HepG2 (cell line): ENCODE measurements at regions not wholly inside any gene's neighbourhood (a gene's known extent, or its start where the extent isn't known, plus 50 kb on each side); places are given as distances from the start of the nearest gene placed in this dataset.

ENCODE experiments used
- ATAC-seq: fragments of 200-7000 bp; cut with Tn5 transposase; 3 replicates; pipeline ENCODE4 v1.9.1; 2020; ENCODE audit warnings: mild to moderate bottlenecking, moderate library complexity
- BruUV-seq: library from RNA; stranded (reverse); fragments of 400-500 nt; replicated peaks from 2 replicates; lab custom pipeline; 2021; lab: Mats Ljungman, UMichigan
- CTCF ChIA-PET: fragments of 300-600 bp; formaldehyde crosslinking; extraction: SDS; loops from one replicate; lab custom pipeline; 2021; ENCODE audit warnings: low total read pairs, inconsistent platforms, low intra/inter-chr PET ratio; lab: Yijun Ruan, JAX
- POLR2A ChIA-PET: fragments of 350-600 bp; sonication (Branson Sonifier 250); formaldehyde crosslinking; loops from one replicate; lab custom pipeline; 2020; ENCODE audit warnings: antibody characterized with exemption, inconsistent platforms; lab: Yijun Ruan, JAX
- DNase-seq: peaks from one replicate; pipeline ENCODE4 v3.0.0-alpha.2; 2015; ENCODE audit warnings: low spot score
- FAIRE-seq: peaks from 3 replicates; lab custom pipeline; 2011; peaks lifted over from hg19 to GRCh38; lab: Jason Lieb, UNC
- H2AFZ ChIP-seq: one replicate; pipeline ENCODE4 v1.6.1; 2011; ENCODE audit warnings: low read length, inconsistent platforms
- H3K27ac ChIP-seq: fragments of 300-600 bp; 3 replicates; pipeline ENCODE4 v1.8.0; 2011; ENCODE audit warnings: mixed run types, mild to moderate bottlenecking, mixed read lengths, low read length, inconsistent platforms; ENCODE audit not compliant: insufficient read depth; ENCODE audit errors: extremely low read length
- H3K27me3 ChIP-seq, 2 experiments: fragments of 200-600 bp in 1 of 2; 2 replicates in 1 of 2; 3 replicates in 1 of 2; pipeline versions ENCODE4 v1.6.0 to v1.8.0; 2011; ENCODE audit warnings: low read length in 2 of 2, mild to moderate bottlenecking in 2 of 2, moderate library complexity in 2 of 2, inconsistent platforms in 1 of 2; ENCODE audit not compliant: insufficient read depth in 2 of 2, control insufficient read depth in 1 of 2
- H3K36me3 ChIP-seq, 2 experiments: fragments of 200-600 bp in 1 of 2; replicated peaks in 1 of 2; 2 replicates in 1 of 2; 3 replicates in 1 of 2; pipeline versions ENCODE4 v1.5.1 to v1.8.0; 2011; ENCODE audit warnings: low read length in 2 of 2, inconsistent platforms in 1 of 2; ENCODE audit not compliant: insufficient read depth in 2 of 2, control insufficient read depth in 1 of 2
- H3K4me1 ChIP-seq: 2 replicates; pipeline ENCODE4 v1.5.1; 2012; ENCODE audit warnings: low read length, inconsistent platforms; ENCODE audit not compliant: insufficient read depth
- H3K4me2 ChIP-seq: 2 replicates; pipeline ENCODE4 v1.6.0; 2011; ENCODE audit warnings: low read depth, low read length, inconsistent platforms
- H3K4me3 ChIP-seq, 3 experiments: fragments of 200-600 bp in 1 of 3; sonication (generic), shearing (Covaris generic) in 1 of 3; replicated peaks in 1 of 3; 2 replicates each; pipeline ENCODE4 v1.5.1; 2011 to 2016; ENCODE audit warnings: low read length in 3 of 3, inconsistent platforms in 2 of 3, low read depth in 2 of 3, mild to moderate bottlenecking in 2 of 3, control low read depth in 1 of 3, mixed read lengths in 1 of 3; ENCODE audit not compliant: insufficient read depth in 1 of 3
- H3K79me2 ChIP-seq: one replicate; pipeline ENCODE4 v1.6.1; 2011; ENCODE audit warnings: low read length, inconsistent platforms; ENCODE audit not compliant: insufficient read depth
- H3K9ac ChIP-seq: 2 replicates; pipeline ENCODE4 v1.6.0; 2011; ENCODE audit warnings: mild to moderate bottlenecking, low read depth, low read length, inconsistent platforms; ENCODE audit not compliant: insufficient read depth
- H3K9me3 ChIP-seq: 2 replicates; pipeline ENCODE4 v1.5.1; 2012; ENCODE audit warnings: mild to moderate bottlenecking, low read length
- H4K20me1 ChIP-seq: 2 replicates; pipeline ENCODE4 v1.6.0; 2011; ENCODE audit warnings: inconsistent platforms, mild to moderate bottlenecking, low read length, moderate library complexity; ENCODE audit not compliant: insufficient read depth
- CBFB ChIP-seq: sonication (generic); formaldehyde crosslinking; IDR thresholded peaks from 2 replicates; pipeline ENCODE4 v1.4.0; 2020; ENCODE audit warnings: missing genetic modification reagents
- CCAR2 ChIP-seq: fragments of 200-400 bp; formaldehyde crosslinking; optimal IDR thresholded peaks from 2 replicates; pipeline ENCODE3; 2018; ENCODE audit warnings: low read depth, mild to moderate bottlenecking, low read length, moderate library complexity
- ETV5 ChIP-seq: IDR thresholded peaks from 2 replicates; pipeline ENCODE4 v1.6.1; 2018; ENCODE audit warnings: missing biosample characterization, missing genetic modification reagents, inconsistent platforms, borderline replicate concordance
- FOXM1 ChIP-seq: sonication (generic); formaldehyde crosslinking; IDR thresholded peaks from 2 replicates; pipeline ENCODE4 v1.5.0; 2020; ENCODE audit warnings: missing genetic modification reagents
- HNRNPUL1 ChIP-seq: fragments of 200-400 bp; formaldehyde crosslinking; IDR thresholded peaks from 2 replicates; pipeline ENCODE4 v1.6.1; 2017; ENCODE audit warnings: low read depth, mild to moderate bottlenecking, low read length, moderate library complexity
- MAZ ChIP-seq, 2 experiments: sonication (generic) in 1 of 2; formaldehyde crosslinking in 1 of 2; IDR thresholded peaks; 2 replicates each; pipeline versions ENCODE4 v1.5.0 to v1.6.1; 2012 to 2020; ENCODE audit warnings: low read depth in 2 of 2, mild to moderate bottlenecking in 2 of 2, borderline replicate concordance in 1 of 2, improper control_type of control experiment in 1 of 2, low read length in 1 of 2, missing genetic modification reagents in 1 of 2, moderate library complexity in 1 of 2
- RBFOX2 ChIP-seq: fragments of 200-400 bp; formaldehyde crosslinking; IDR thresholded peaks from 2 replicates; pipeline ENCODE4 v1.6.1; 2017; ENCODE audit warnings: low read depth, mild to moderate bottlenecking, low read length
- RFX5 ChIP-seq: IDR thresholded peaks from 2 replicates; pipeline ENCODE4 v1.6.1; 2011; ENCODE audit warnings: low read depth, low read length, improper control_type of control experiment
- SNAPC4 ChIP-seq: sonication (generic); formaldehyde crosslinking; IDR thresholded peaks from 2 replicates; pipeline ENCODE4 v1.4.0; 2020; ENCODE audit warnings: mild to moderate bottlenecking, missing genetic modification reagents
- SRY ChIP-seq: sonication (generic); formaldehyde crosslinking; IDR thresholded peaks from 2 replicates; pipeline ENCODE4 v1.8.0; 2022; ENCODE audit warnings: mild to moderate bottlenecking, missing genetic modification reagents
- ZFY ChIP-seq: sonication (generic); formaldehyde crosslinking; IDR thresholded peaks from 2 replicates; pipeline ENCODE4 v1.4.0; 2020; ENCODE audit warnings: missing genetic modification reagents
- ZNF280B ChIP-seq: sonication (generic); formaldehyde crosslinking; IDR thresholded peaks from 2 replicates; pipeline ENCODE4 v1.5.0; 2020; ENCODE audit warnings: missing genetic modification reagents, mild to moderate bottlenecking, borderline replicate concordance
- ZNF331 ChIP-seq: sonication (generic); formaldehyde crosslinking; IDR thresholded peaks from 2 replicates; pipeline ENCODE4 v1.4.0; 2020; ENCODE audit warnings: missing genetic modification reagents
- ZNF550 ChIP-seq: sonication (generic); formaldehyde crosslinking; IDR thresholded peaks from 2 replicates; pipeline ENCODE4 v1.4.0; 2020; ENCODE audit warnings: mild to moderate bottlenecking, missing genetic modification reagents, borderline replicate concordance
- ZNF558 ChIP-seq: sonication (generic); formaldehyde crosslinking; IDR thresholded peaks from 2 replicates; pipeline ENCODE4 v1.9.0; 2022; ENCODE audit warnings: mild to moderate bottlenecking, missing genetic modification reagents, borderline replicate concordance
- ZNF615 ChIP-seq: sonication (generic); formaldehyde crosslinking; IDR thresholded peaks from 2 replicates; pipeline ENCODE4 v1.5.0; 2020; ENCODE audit warnings: mild to moderate bottlenecking, missing genetic modification reagents, borderline replicate concordance
- ZNF761 ChIP-seq: sonication (generic); formaldehyde crosslinking; conservative IDR thresholded peaks from 2 replicates; pipeline ENCODE4 v1.4.0; 2020; ENCODE audit warnings: mild to moderate bottlenecking, missing genetic modification reagents
- ZNF782 ChIP-seq: sonication (generic); formaldehyde crosslinking; IDR thresholded peaks from 2 replicates; pipeline ENCODE4 v1.4.0; 2020; ENCODE audit warnings: missing genetic modification reagents, mild to moderate bottlenecking, borderline replicate concordance
- WGBS: methylation state at CpG from one replicate; pipeline ENCODE4 v1.1.6; 2017; ENCODE audit warnings: low lambda C conversion rate; 5-methylcytosine and 5-hydroxymethylcytosine counted together
- in situ Hi-C: cut with HindIII; loops from 2 replicates; pipeline ENCODE4 v1.10.0; 2017; ENCODE audit warnings: low pct_unique_long_range_greater_than_20kb; ENCODE audit not compliant: extremely low pct_ligation_motif_present
- intact Hi-C: fragments of 100-400 bp; cut with micrococcal nuclease; formaldehyde crosslinking; loops from one replicate; pipeline ENCODE4 v1.10.0; 2022; ENCODE audit not compliant: unreplicated experiment

- intact Hi-C loops (no loop called here), in situ Hi-C loops (no loop called here)
- H3K9ac ChIP-seq: no peak overlapping the region
- no peaks in the 10 kb centered on the region for H3K27me3 ChIP-seq
- H4K20me1 ChIP-seq: no peaks in the 10 kb centered on the region
- DNase-seq: no peak
- no TSS peak for BruUV-seq
- H3K4me2 ChIP-seq: no peak overlapping the region
- H3K4me1 ChIP-seq: peaks cover 7% of the 10 kb centered on the region; the same call in 1 of the 2 replicates
- no peak overlapping the region for H2AFZ ChIP-seq
- H3K36me3 ChIP-seq: no peaks in the 10 kb centered on the region
- H3K27ac ChIP-seq: no peak overlapping the region
- FAIRE-seq: no peak
- no peak for ATAC-seq
- H3K79me2 ChIP-seq: no peaks in the 10 kb centered on the region
- POLR2A ChIA-PET: no interaction called here
- peaks cover 11% of the 10 kb centered on the region for H3K9me3 ChIP-seq
- WGBS: 20% methylated on average over 3 of the region's 3 CpGs
- H3K4me3 ChIP-seq: no peak overlapping the region
- CTCF ChIA-PET: no interaction called here
- no peak for TF ChIP-seq HNRNPUL1
- TF ChIP-seq FOXM1 (CRISPR knock-in tag): no peak
- no peak for TF ChIP-seq ETV5 (CRISPR knock-in tag)
- no peak for TF ChIP-seq ZFY (CRISPR knock-in tag)
- no peak for TF ChIP-seq RFX5
- TF ChIP-seq ZNF782 (CRISPR knock-in tag): no peak
- no peak for TF ChIP-seq ZNF615
- TF ChIP-seq CBFB (CRISPR knock-in tag): no peak
- TF ChIP-seq SRY (CRISPR knock-in tag): no peak
- no peak for TF ChIP-seq ZNF558
- no peak for TF ChIP-seq ZNF280B (CRISPR knock-in tag)
- TF ChIP-seq ZNF761 (CRISPR knock-in tag): no peak
- no peak for TF ChIP-seq RBFOX2
- no peak for TF ChIP-seq CCAR2
- TF ChIP-seq MAZ (IDR thresholded peaks at IDR 0.05; ENCODE audit: borderline replicate concordance, low read depth, low read length): no peak
- TF ChIP-seq MAZ (CRISPR knock-in tag; IDR thresholded peaks at IDR 0.05; ENCODE audit: low read depth): no peak
- TF ChIP-seq ZNF550 (CRISPR knock-in tag): no peak
- TF ChIP-seq SNAPC4 (CRISPR knock-in tag): no peak
- no peak for TF ChIP-seq ZNF331
These were observed 107.2 kb downstream of the ANAPC4 start for GRCh38 chr4:25484243-25484721.
